HG03469 (cell line): ENCODE measurements at regions not wholly inside any gene's neighbourhood (a gene's known extent, or its start where the extent isn't known, plus 50 kb on each side); places are given as distances from the start of the nearest gene placed in this dataset.
"Not testable (repeated sequence)": the region's sequence is repeated elsewhere in the genome, so short reads cannot be mapped to it uniquely, and the experiment has no call there.

ENCODE experiments used
- ATAC-seq: cut with Tn5 transposase; IDR thresholded peaks from one replicate; pipeline ENCODE4 v1.9.1; 2021; ENCODE audit warnings: mild to moderate bottlenecking, moderate library complexity, moderate number of reproducible peaks; ENCODE audit not compliant: unreplicated experiment

DNA sequence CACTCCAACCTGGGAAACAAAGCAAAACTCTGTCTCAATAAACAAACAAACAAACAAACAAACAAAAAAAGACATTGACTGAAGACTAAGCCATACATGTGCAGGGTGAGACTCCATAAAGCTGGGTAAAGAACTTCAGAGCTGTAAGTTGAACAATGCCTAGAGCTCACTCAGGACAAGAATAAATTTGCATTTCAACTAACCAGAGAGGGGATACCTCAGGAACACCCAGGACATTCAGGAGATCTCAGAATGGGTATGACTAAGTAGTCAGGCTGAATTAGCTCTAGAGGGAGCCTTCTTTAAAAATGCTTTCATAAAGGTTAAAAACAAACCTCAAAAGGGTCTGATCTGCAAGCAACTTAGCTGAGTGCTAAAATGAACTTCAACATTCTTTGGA is 267.7 kb upstream of the DIO3 start:
- no peak for ATAC-seq

DNA sequence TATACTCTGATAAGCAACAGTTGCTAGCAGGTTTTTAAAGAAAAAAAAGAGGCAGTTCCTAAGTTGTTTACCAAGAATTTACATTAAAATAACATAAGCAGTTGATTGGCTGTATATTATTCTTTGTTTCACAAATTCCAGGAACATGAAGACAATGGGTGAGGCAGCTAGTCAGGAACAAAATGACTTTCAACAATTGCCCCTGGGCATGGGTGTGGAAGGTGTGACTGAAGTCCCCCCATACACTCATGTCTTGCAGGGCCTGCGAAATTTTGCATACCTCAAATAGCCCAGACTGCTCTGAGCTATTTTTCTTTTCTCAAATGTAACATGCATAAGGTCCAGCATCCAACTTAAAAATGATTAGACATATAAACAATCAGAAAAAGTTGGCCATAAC is 267.2 kb upstream of the DIO3 start:
- no peak for ATAC-seq

DNA sequence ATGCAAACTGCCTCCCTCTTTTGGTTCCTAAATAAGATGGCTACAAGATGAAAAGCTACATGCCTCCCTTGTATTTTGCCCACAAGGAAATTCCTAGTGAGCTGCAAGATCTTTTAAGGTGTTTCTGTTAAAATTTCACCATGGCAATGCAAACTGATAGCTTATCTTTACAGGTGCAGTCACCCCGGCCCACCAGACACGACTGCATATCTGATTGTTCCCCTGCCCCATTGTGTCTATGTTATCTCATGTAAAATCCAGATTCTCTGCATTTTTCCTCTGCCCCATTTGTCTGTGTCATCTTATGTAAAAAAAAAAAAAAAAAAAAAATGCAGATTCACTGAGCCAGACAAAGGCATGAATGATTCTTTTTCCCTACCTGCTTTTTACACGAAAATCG is 261.5 kb upstream of the DIO3 start:
- ATAC-seq, result not testable (repeated sequence)

DNA sequence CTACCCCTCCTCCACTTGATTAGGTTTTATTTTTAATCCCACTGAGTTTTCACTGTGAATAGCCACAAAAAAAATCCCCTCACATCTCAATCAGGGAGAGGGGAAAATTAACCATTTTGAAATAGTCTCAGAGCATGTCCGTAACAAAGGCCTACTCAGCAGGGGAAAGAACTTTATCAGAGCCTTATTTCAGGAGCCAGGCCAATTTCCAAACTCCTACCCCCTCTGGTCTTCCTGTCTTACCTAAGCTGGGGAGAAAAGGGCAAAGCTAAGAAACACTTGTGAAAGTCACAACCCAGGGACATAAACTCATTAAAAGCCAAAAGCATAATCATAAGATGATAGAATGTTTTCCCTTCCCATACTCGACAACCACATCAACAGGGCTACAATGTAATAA is 260.3 kb upstream of the DIO3 start:
- ATAC-seq, result no peak

DNA sequence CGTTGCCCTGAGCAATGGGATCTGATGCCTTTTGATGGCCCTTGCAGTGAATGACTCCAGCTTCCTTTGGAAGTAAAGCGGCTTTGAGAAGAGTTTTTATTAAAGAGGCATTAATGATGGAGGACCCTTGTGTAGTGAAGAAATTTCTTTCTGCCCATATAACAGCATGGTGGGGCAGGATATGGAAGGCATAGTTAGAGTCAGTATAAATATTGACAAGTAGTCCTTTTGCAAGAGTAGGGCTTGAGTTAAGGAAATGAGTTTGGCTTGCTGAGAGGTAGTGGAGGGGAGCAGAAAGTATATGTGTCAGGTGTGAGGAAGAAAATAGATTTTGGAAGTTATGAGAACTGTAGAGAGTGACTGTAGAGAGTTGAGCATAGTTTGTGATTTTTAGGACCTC is 254.1 kb upstream of the DIO3 start:
- ATAC-seq, result not testable (repeated sequence)

DNA sequence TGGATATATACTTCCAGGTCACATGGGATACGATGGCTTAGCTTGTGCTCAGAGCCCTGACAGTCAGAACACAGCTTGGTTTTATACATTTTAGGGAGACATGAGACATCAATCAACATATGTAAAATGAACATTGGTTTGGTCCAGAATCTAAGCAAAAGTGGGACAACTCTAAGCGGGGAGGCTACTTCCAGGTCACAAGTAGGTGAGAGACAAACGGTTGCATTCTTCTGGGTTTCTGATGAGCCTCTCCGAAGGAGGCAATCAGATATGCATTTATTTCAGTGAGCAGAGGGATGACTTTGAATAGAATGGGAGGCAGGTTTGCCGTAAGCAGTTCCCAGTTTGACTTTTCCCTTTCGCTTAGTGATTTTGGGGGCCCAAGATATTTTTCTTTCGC is 250.1 kb upstream of the DIO3 start:
- ATAC-seq, result not testable (repeated sequence)

DNA sequence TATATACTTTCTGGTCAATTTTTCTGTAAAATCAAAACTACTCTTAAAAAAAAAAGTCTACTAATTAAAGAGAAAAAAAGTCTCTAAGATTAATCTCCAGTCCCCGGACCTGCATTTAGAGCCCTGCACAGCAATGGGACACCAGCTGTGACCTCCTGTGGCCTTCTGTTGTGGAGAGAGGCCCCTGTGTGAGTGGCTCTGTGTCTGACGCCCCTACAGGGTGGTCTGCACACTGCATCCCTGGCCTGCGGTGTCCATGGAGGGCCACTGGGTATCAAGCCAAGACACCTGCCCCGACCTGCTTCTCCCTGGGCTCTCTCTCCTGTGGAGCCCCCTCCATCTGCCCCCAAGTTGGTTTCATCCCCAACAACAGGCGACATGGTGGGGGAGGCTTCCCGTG is 248.0 kb upstream of the DIO3 start:
- ATAC-seq, result no peak

DNA sequence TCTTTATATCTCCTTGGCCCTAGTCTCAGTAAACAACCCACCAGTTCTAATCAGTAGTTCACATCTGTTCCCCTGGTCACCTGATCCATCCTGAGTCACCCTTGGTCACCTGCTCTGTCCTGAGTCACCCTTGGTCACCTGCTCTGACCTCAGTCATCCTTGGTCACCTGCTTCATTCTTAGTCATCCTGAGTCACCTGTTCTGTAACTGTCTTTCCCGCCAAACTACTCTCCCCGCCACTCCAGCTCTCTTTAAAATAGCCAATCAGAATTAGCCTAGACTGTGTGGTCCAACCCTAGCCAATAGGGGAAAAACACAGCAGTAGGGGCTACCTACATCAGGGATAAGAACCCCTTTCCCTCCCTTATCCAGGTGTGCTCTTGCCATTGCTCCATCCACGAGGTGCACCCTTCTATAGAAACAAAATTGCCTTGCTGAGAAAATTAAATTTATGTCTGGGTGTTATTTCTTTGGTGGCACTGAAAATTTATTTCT is 245.4 kb upstream of the DIO3 start:
- ATAC-seq, result no peak

DNA sequence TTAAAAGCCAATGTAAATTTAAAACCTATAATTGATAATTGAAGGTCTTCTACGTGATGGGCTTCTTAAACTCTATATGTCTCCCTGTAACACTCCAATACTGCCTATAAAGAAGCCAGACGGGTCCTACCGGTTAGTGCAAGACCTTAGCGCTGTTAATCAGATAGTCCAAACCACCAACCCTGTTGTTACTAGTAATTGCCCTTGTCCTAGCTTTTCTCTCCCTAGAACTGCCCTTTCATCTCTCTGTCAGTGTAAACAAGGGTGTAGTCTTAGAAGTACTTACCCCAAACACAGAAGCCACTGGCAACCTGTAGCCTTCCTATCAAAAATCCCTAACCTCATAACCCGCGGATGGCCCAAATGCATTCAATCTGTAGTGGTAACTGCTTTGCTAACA is 243.0 kb upstream of the DIO3 start:
- ATAC-seq, result no peak

DNA sequence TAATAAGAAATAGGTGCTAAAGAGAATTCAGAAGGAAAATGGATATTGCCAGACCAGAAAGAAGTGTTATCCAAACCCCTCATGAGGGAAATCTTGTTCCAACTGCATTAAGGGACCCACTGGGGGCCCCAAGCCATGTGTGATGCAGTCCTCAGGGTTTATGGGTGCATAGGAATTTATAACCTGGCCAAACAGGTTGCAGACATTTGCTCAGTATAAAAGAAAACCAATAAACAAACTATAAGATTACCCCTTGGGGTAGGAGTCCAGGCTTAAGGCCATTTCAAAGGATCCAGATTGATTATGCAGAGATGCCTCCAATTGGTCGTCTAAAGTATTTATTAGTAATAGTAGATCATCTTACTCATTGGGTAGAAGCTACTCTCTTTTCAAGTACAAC is 240.9 kb upstream of the DIO3 start:
- no peak for ATAC-seq

DNA sequence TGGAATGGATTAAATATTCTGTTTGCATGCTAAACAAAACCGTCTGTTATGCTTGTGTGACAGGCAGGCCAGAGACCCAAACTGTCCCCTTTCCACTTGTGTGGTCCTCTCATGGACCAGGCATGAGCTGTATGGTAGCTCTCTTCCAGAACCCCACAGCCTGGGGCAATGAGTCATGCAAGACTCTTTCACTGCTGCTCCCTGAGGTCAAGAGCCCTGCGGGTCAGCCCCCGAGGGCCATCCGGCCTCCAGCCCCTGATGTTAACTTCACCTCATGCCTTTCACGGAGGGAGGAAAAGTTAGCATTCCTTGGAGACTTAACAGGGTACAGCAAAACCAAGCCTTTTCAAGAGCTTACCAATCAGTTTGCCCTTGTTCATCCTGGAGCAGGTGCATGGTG is 239.1 kb upstream of the DIO3 start:
- no peak for ATAC-seq

DNA sequence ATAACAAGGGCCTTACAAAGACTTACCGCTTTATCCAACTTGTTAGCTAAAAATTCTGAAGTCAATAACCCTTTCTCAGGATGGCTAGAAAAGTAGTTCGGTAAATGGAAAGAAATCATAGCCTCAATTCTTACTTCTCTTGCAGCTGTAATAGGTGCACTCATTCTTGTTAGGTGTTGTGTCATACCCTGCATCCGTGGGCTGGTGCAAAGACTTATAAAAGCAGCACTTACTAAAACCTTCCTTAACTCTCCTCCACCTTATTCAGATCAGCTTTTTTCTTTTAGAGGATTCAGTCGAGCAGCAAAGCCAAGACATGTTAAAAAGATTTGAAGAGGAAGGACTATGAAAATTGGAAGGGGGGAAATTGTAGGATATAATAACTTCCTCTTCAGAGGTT is 238.2 kb upstream of the DIO3 start:
- no peak for ATAC-seq

DNA sequence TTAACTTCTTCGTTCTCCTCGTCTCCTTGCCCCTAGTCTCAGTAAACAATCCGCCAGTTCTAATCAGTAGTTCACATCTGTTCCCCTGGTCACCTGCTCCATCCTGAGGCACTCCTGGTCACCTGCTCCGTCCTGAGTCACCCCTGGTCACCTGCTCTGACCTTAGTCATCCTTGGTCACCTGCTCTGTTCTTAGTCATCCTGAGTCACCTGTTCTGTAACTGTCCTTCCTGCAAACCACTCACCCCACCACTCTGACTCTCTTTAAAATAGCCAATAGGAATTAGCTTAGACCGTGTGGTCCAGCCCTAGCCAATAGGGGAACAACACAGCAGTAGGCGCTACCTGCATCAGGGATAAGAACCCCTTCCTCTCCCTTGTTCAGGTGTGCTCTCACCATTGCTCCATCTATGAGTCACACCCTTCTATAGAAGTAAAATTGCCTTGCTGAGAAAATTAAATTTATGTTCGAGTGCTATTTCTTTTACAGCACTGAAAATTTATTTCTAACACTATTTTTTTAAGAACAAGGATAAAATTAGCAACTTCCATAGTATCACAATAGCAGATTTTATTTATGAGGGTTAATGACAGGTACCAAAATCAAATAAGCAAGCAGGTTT is 237.6 kb upstream of the DIO3 start:
- ATAC-seq, result not testable (repeated sequence)

DNA sequence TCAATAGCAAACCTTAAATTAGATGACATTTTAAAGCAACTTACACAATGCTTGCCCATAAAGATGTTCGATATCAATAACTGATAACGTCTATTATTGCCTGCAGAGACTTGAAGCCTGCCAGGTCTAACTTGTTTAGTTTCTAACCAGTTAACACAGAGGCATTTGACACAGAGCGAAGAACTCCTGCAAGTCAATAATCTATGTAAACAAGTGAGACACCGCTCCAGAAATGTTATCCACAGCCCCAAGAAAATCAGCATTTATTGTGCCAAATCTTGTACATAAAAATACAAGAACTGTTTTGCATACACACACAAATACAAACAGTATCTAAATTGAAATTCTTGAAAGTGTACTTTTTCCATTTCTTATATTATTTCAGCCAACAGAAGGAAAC is 236.0 kb upstream of the DIO3 start:
- no peak for ATAC-seq

DNA sequence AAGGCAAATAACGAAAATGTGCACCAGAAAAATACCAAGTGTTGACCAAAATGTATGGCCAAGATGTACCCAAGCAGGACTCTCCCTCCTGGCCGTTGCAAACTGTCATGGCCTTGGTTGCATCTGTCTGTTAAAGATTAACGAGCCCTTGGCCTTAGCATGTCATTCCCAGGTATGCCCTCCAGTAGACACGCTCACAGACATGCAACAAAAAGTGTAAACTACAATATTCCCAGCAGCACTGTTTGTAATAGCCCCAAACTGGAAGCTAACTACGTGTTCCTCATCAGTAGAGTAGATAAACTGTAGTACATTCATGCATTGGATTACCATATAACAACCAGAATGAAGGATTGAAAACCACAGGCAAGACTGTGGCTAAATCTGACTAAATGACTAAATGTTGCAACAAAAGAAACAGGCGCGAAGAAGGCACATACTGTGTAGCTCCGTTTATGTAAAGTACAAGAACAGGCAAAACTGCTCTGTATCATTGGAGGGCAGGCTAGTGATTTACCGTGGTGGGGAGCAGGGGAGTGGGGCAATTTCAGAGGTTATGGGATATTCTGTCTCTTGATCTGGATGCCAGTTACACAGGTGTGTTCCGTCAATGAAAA is 232.8 kb upstream of the DIO3 start:
- no peak for ATAC-seq

DNA sequence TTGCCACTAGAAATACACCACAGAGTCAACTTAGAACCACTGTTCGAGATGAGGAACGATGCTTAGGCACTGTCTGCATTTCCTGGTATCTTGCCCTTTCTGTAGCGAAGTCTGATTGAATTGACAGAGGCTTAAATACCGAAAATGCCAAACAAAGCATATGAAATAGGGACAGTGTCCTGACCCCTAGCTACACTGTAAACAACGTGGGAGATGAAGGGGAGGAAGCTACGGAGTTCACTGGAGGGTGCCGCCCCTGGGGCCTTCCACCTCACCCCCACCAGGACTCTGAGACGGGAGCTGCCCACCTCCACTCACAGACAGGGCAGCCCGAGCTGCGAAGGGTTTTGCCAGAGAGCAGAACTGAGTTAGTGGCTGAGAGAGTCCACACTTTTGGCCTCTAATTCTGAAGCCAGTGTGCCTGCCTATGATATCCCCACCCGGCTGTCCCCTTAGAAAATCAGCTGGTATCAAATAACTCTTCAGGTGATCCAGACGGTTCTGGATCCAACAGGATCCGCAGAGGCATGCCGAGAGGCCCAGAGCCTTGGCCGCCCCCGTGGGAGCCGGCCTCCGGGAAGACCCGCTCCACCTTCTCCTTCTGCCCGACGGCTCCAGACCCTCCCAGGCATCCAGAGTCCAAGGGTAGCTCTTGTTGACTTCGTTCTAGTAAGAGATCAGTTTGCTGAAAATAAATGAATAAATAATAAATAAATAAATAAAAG is 230.7 kb upstream of the DIO3 start:
- ATAC-seq, result no peak

DNA sequence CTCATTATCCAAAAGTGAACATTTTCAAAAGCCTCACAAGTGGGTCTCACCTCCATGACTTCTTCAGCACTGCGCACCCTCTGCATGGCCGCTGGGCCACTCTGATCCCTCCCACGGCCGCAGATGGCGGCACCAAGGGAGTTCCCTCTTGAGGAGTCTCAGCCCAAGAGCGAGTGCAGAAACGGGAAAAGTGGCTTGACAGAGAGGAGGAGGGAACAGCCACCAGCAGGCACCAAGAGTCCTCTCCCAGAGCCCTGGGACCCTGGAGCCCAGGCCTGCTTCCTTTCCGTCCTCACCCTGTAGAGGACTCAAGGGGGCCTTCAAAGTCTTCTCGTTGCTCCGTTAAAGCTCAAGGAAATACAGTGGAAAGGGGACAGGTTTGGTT is 230.2 kb upstream of the DIO3 start:
- ATAC-seq, result no peak

DNA sequence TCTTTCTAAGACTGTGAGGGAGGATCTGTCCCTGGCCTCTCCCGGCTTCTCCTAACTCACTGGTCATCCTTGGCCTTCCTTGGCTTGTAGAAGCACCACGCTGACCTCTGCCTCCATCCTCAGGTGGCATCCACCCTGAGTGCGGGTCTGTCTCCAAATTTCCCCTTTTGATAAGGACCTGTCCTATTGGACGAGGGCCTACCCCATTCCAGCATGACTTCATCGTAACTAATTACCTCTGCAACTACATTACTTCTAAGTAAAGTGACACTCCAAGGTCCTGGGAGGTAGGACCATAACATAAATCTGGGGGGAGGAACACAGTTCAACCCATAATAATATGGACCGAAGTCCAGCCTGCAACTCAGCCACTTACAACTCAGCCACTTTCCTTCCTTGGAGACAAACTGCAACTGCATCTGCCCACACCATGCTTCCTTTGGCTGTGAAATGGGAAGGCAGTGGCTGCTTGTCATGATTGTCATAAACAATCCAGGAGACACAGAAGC is 229.6 kb upstream of the DIO3 start:
- no peak for ATAC-seq

DNA sequence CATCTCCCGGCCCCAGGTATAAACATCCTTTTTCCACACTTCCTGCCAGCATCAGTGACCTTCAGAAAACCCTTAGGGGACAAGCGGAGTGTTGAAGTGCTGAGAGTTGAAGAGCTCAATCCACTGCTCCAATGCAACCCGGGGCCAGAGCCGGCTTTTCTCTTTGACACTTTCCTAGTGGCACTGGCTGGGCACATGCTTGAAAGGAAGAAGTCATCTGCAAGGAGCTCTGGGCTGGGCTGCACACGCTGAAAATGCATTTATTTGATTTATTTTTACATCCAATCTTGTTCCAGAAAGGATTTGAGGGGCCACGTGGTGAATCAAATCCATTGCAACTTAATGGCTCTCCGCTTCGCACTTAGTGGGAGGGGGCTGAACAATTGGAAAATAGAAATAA is 229.0 kb upstream of the DIO3 start:
- ATAC-seq, result no peak

DNA sequence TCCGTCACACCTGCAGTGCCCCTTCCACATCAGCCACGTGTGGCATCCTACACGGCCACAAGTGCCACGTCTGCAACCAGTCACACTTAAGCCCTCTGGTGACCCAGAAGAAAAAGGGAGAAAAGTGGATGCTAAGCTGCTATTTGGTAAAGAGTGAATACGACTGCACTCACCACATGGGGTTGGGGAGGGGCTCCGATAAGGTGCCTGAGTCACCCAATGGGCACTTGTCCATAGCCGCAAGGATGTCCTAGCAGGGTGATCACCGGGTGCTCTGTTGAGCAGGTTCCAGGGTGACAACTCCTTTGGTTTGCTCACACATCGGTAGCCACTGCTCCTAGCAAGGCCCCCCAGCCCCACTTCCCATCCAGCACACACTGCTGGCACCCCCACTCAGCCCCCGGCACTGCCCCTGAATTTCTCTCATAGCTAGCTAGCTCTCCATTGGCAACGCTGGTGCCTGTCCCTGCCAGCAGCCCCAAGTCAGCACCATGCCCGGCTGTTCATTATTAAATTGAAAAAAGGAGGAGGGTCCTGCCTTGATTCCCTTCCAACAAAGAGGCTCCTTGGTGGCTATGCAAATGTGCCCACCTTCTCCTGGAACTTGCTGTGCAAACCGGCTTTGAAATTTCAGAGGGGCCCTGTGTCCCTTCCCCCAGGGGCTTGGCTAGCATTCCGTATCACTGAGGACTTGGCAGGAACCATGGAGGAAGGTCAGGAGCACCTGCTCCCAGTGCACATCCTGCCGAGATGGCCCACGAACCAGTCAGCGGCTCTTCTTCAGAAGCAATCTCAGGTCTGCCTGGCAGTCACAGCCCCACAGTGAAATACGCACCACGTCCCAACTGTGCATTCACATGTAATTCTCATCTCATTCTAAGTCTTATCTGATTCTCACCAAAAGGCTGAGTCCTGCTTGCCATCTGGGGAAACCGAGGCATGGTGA is 227.7 kb upstream of the DIO3 start:
- ATAC-seq, result no peak

DNA sequence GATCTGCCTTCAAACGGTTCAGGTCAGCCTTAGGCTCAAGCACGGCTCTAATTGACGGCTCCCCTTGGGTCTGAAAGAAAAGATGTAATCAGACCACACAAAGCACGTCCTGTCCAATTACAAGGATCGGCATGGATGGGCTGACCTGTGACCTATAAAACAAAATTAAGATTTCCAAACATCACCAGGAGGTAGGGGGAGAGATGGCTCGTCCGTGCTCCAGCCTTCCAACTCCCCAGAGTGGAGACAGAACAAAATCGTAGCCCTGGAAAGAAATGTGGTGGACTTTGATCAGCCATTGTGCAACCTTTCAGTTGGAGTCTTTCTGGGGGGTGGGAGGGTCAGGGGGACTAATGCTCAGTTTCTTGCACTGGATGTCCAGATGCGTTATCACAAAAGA is 226.6 kb upstream of the DIO3 start:
- no peak for ATAC-seq
